HG02840 (cell line): ENCODE measurements at regions not wholly inside any gene's neighbourhood (a gene's known extent, or its start where the extent isn't known, plus 50 kb on each side); places are given as distances from the start of the nearest gene placed in this dataset.
"Not testable (repeated sequence)": the region's sequence is repeated elsewhere in the genome, so short reads cannot be mapped to it uniquely, and the experiment has no call there.

Experiments
- ATAC-seq: cut with Tn5 transposase; IDR thresholded peaks from one replicate; pipeline ENCODE4 v1.9.1; 2021; ENCODE audit warnings: mild to moderate bottlenecking, moderate library complexity, moderate number of reproducible peaks; ENCODE audit not compliant: unreplicated experiment, low FRiP score

DNA sequence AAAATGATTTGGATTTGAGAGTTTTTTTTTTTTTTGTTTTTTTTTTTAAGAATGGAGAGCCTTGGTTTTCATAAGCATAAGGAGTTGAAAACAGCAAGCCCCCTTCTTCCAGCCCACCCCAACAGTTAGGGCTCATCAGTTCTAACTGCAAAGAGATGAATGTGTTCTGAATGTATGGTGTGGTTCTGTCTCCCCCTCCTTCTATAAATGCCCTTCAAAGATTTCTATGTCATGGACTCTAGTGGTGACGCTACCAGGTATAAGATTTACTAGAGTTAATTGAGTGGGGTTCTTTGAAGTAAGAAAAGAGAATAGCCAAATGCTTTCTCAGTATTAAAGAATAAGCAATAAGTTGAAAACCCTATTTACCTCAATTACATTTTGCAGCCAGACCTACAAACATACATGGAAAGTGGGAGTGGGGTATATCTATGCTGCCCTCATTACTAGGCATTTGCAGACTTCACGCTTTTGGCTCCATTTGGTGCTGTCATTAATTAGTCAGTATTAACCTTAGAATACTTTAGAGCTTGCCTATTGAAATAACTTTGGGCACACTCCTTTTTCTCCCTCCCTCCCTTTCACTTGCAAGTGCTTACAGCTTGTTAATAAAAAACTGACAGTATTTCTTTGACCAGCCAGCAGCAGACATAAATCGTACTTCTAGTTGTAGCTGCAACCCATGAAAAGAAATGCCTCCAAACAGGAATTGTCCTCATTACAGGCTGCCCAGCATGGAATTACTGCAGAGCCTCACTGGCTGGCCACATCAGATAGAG is 667.2 kb upstream of the ZNF608 start:
- ATAC-seq, result no peak

DNA sequence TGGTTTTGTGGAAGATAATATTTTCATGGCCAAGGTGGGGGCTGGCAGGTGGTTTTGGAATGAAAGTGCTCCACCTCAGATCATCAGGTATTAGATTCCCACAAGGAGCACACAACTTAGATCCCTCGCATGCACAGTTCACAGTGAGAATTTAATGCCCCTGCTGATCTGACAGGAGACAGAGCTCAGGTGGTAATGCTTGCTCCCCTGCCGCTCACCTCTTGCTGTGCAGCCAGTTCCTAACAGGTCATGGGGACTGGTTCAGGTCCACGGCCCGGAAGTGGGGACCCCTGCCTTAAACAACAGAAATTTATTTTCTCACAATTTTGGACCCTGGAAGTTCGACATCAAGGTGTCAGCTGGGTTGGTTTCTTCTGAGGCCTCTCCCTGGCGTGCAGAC is 668.7 kb upstream of the ZNF608 start:
- no peak for ATAC-seq

DNA sequence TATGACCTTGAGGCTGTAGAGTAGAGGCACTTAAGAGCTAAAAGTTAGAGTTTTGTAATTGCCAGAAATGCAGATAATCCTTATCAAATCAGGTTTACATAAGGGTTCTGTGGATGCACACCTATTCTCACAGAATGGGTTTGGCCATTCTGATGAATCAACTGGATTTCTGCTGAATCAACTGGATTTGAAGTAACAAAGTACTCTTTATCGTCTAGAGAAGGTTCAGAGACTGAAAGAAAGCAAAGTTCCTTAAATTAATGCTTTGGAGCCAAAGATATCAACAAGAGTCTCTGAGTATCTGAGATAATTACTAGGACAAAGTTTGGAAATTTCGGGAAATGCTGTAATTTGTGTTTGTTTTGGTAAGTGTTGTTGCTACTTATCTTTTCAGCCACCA is 669.6 kb upstream of the ZNF608 start:
- ATAC-seq, result no peak

DNA sequence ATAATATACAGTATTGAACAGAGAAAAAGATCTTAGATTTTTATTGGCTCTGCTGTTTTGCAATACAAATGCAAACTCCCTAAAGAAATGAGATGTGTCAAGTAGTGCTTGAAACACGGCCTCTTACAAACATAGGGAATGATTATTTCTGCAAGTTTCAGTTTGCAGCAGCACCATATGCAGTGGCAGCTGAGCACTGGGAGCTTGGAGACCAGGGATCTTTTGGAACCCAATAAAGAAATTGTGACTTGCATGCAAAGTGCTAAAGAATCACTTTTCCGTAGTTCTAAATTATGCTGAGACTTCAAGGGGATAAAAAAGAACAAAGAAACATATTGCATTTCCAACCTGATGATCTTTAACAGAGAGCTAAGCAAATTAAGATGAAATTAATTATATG is 674.6 kb upstream of the ZNF608 start:
- no peak for ATAC-seq

DNA sequence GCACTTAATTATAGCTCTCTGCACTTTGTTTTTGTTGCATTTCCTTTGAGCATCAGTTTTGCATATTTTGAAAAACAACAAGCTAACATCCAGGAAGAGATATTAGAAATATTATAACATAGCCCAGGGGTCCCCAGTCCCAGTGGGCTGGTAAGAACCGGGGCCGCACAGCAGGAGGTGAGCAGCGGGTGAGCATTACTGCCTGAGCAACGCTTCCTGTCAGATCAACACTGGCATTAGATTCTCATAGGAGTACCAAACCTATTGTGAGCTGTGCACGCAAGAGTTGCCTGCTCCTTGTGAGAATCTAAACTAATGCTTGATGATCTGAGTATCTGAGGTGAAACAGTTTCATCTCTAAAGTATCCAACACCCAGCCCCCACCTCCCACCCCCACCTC is 675.9 kb upstream of the ZNF608 start:
- ATAC-seq, result no peak

DNA sequence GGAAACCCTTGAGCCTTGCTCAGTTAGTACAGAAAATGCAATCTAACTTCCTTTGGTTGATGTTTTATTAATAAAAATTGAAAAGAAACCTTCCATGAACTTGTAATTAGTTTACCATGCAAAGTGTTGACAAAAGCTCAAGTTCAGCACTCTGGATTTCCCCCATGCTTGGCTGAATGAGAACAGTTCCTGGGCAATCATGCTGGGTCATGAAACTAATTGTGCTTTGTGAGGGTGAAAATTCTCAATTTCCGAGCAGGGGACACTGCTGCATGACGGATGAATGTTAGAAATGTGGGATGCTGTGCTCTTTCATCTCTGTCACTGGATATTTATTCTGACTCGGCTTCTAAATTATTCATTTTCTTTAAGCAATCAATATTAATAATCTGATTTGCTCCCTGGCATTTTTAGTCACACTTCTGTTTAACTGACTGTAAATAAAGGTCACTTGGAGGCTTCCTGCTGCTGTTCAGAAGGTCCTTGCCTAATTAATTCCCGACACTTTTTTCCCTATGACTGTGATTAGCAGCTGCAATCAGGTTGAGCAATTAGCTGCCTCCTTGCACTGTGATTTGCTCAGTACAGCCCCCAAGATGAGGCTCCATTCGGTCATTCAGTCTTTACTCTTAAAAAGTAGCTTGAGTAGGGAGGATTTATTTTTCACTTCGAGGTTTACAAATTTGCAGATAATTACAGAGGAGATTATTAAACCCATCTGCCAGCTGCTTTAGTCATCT is 678.1 kb upstream of the ZNF608 start:
- ATAC-seq, result no peak

DNA sequence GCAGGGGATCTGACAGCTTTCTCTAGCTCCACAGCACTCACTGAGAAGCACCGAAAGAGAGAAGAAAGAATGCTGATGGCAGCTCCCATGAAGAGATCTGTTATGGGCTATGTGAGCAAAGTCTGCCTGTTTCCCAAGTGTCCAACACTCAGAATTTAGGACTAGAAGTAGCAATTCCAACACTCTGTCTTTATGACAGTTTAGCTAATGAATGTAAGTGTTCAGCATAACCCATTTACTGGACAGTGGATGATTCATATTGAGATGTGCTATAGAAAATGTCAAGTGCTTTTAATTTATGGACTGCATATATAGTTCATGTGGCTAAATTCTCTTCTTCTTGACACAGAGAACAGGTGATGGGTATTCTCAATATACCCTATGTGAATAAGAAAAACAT is 683.1 kb upstream of the ZNF608 start:
- ATAC-seq, result no peak

DNA sequence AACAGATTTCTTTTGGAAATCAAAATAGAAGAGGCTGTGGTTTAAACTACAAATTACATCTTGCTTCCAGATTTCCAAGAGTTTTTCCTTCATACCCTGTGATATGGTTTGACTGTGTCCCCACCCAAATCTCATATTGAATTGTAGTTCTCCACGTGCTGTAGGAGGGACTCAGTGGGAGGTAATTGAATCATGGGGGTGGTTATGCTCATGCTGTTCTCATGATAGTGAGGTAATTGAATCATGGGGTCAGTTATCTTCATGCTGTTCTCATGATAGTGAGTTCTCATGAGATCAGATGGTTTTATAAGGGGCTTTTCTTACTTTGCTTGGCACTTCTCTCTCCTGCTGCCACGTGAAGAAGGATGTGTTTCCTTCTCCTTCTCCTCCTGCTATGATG is 687.0 kb upstream of the ZNF608 start:
- ATAC-seq, result no peak

DNA sequence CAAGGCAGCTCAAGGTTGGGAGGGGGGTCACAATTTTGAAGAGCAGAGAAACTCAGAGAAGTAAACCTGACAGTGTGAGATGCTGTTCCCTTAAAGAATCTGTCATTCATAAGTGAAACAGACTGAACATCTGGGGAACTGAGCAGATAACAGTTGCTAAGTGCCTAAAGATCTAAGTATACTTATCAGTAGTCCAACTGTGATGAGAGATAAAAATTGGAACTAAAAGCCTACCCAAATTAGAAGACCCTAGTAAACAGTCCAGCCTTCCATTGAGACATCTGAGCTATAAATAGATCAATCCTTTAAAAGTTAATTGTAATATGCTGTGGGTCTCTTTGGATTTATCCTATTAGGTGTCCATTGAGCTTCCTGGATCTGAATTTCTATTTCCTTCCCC is 692.8 kb upstream of the ZNF608 start:
- ATAC-seq, result no peak

DNA sequence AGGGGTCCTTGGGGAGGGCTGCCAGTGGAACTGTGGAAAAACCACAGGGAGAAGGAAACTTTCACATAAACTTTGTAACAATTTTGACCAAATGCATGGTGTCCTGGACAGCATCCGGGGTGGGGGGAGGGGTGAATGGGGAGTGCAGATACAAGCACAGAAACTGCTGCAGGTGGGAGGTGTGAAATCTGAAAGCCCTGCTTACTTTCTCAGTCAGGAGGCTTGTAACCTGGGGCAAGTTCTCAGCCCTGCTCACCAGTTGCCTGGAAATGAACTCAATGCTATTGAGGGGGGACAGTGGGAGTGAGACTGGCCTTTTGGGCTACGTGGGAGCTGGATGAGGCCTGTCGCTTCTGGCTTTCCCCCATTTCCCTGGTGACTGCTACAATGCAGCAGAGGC is 694.5 kb upstream of the ZNF608 start:
- ATAC-seq, result no peak

DNA sequence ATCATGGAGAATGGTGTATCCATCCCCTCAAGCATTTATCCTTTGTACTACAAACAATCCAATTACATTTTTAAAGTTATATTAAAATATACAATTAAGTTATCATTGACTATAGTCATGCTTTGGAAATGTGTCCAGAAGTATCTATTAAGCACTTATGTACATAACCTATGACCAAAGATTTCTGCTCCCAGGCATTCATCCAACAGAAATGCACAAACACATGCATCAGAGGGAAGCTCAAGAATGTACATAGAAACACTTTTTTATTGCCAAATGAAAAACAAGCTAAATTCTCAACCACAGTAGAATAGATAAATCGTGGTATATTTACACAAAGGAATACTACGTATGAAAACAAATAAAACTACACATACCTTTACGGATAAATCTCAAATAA is 700.5 kb upstream of the ZNF608 start:
- no peak for ATAC-seq

DNA sequence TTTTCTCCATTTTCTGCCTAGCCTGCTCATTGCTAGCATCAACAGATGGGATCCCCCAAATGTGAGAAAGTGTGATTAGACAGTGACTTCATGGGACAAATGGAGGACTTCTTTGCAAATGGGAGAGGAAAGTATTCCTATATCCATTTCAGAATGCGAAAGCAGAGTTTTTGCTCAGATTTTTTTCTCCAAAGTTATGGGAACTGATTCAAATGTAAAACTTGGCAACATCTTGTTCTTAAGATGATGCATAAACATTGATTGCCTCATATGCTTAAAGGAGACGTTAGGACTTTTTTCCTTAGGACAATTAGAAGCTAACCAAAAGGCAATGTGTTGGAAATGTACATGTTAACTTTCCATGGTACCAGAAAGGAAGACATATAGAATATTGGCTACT is 704.3 kb upstream of the ZNF608 start:
- ATAC-seq, result no peak

DNA sequence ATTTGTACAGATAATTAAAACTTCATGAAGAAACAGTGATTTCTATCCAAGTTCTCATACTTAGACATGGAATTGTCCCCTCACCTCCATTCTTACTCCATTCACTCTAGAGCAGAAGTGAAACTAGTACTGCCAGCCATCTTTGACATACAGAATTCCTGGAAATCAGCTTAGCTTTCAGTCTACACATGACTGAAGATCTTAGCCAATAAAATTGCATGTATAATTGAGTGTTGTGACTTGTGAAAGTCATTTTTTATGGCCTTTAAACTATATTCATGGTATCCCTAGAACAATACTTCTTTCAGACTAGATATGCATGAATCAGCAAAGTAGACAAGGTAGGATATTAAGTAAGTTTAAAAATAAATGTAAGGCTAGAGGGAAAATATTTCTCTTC is 705.2 kb upstream of the ZNF608 start:
- no peak for ATAC-seq

DNA sequence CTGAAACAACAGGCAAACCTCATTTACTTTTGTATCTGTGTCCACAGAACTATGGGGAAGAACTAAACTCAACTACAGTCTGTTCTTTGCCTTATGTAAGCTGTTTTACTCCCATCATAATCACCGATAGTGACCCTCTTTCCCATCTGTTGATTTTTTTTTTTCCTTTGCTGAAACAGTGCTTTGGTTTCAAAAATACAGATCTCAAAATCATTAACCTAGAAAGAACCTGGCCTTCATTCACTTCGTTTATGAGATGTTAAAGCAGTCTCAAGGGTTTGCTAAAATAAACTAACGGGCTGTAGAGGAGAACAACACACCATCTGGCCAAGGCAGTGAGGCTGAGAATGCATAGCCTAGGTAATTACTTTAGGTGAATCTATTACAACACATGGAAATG is 706.6 kb upstream of the ZNF608 start:
- ATAC-seq, result no peak

DNA sequence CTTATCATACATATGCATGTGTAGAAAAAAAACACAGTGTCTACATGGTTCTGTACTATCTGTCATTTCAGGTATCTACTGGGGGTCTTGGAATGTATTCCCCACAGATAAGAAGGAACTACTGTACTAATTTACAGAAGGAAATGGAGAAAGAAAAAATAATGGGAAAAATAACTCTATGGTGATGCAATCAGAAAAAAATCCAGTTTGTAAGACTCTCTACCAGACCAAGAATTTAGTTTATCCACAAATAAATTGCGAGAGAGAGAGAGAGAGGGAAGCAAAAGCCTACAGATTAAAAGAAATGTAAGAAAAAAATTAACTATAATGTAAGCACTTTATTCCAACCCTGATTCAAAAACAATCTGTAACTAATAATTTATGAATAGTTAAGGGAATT is 708.6 kb upstream of the ZNF608 start:
- no peak for ATAC-seq

DNA sequence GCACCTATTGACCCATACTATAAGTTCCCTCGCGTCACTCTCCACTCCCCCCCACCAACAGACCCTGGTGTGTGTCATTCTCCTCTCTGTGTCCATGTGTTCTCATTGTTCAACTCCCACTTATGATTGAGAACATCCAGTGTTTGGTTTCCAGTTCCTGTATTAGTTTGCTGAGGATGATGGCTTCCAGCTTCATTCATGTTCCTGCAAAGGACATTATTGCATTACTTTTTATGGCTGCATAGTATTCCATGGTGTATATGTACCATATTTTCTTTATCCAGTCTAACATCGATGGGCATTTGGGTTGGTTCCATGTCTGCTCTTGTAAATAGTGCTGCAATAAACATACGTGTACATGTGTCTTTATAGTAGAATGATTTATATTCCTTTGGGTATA is 709.6 kb upstream of the ZNF608 start:
- not testable (repeated sequence) for ATAC-seq

DNA sequence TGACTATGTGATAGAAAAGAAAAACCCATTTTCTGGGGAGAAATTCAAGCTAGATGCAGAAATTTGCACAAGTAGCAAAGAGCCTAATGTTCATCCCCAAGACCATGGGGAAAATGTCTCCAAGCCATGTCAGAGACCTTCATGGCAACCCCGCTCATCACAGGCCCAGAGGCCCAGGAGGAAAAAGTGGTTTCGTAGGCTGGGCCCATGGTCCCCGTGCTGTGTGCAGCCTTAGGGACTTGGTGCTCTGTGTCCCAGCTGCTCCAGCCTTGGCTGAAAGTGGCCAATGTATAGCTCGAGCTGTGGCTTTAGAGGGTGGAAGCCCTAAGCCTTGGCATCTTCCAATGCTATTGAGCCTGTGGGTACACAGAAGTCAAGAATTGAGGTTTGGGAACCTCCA is 711.2 kb upstream of the ZNF608 start:
- no peak for ATAC-seq

DNA sequence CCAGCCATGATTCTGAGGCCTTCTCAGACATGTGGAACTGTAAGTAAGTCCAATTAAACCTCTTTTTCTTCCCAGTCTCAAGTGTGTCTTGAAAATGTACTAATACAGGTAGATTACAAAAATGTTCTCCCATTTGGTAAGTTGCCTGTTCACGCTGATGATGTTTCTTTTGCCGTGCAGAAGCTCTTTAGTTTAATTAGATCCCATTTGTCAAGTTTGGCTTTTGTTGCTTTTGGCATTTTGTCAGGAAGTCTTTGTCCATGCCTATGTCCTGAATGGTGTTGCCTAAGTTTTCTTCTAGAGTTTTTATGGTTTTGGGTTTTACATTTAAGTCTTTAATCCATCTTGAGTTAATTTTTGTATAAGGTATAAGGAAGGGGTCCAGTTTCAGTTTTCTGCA is 712.5 kb upstream of the ZNF608 start:
- not testable (repeated sequence) for ATAC-seq

DNA sequence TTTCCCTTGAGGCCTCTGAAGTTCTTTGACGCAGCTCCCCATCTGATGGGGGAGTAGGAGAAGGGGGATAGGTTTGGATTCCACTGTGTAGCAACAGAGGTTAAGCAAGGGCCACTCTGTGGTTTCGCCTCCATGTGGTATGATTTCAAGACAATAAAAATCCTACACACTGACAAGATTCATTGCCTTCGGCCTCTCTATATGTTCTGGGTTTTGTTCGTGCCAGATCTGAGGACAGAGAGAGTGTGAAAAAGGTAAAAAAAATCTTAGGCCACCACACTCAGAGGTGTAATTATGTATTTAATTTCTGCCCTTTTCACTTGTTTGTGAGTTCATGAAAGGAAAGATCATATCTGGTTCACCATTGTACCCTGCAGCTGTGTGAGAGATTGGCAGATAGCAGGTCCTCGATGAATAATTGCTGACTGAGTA is 715.2 kb upstream of the ZNF608 start:
- no peak for ATAC-seq

DNA sequence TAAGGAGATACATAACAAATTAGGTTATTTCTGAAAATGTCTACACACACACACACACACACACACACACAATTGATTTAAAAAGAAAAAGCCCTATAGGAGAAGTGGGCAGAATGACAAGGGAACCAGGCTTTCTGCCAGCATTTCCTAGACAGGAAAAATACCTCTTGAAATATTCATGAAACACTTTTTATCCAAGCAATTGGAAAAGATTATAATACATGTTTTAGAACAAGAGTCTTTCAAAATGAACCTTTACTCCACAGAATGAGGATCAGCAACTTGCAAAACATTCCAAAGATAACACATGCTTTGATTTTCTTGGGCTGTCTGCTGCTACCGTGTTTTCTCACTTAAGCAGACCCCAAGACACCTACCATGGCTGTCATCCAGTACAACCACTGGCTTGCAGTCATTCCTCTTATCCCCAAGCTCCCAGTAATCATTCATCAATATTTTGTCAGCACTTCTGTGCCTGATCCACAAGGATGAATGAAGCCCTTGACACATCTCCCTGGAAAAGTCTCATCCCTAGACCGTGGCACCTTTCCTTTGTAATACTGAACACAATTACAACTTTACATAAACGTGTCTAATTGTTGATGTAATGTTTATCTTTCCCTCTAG is 717.1 kb upstream of the ZNF608 start:
- ATAC-seq, result no peak

DNA sequence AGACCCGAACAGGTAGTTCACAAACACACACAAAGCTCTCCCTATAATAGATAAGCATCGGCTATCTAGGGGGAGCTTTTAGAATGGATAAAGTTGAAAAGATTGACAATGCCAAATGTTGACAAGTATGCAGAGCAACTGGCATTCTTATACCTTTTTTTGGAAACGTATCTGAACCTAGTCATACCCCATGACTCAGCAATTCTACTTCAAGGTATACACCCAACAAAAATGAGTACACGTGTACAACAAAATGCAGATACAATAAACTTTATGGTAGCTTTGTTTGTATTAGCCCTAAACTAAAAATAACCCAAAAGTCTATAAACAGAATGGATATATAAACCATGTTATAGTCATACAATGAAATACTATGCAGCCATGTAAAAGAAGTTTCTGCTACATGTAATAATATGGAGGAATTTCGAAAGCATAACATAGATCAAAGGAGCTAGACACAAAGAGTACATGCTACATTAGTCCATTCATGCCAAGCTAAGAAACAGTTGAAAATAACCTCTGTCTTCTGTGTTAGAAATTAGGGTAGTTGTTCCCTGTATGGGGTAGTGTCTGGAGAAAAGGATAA is 718.5 kb upstream of the ZNF608 start:
- no peak for ATAC-seq
